ENCODE measurements at regions not wholly inside any gene's neighbourhood (a gene's known extent, or its start where the extent isn't known, plus 50 kb on each side); places are given as distances from the start of the nearest gene placed in this dataset.

- Histone ChIP-seq H4K8ac (ENCODE audit: extremely low read depth, insufficient read depth, low read length) (no peak overlapping the region), H3K4me3 (ENCODE audit: extremely low read depth in 1 of 4, insufficient read depth in 2 of 4, low read depth in 3 of 4, low read length in 4 of 4) (no peak overlapping the region), H4K5ac (ENCODE audit: insufficient read length, low read depth, low read length) (no peak overlapping the region), H4K91ac (replicated peaks; ENCODE audit: insufficient read length, low read length) (no peak overlapping the region), H2BK120ac (replicated peaks; ENCODE audit: low read depth, low read length) (no peak overlapping the region), H2AK5ac (ENCODE audit: low read depth, low read length) (no peak overlapping the region), H3K79me2 (ENCODE audit: control insufficient read depth in 1 of 2, insufficient read depth in 2 of 2, low read length in 2 of 2) (no peaks in the 10 kb centered on the region; a peak in 1 of 4 replicates), H3K9ac (replicated peaks in 1 of 4; ENCODE audit: extremely low read depth in 1 of 4, low read depth in 3 of 4, low read length in 3 of 4) (no peak overlapping the region), H3K14ac (ENCODE audit: insufficient read length) (no peak overlapping the region), H2AFZ (ENCODE audit: low read length) (no peak overlapping the region), H2BK12ac (ENCODE audit: low read depth, low read length) (no peak overlapping the region), H4K20me1 (replicated peaks in 1 of 2; ENCODE audit: control insufficient read depth in 1 of 2, insufficient read depth in 2 of 2, low read length in 2 of 2) (no peaks in the 10 kb centered on the region), H3K56ac (replicated peaks; ENCODE audit: insufficient read length, low read depth, low read length) (no peak overlapping the region), H3K23ac (ENCODE audit: insufficient read length) (no peak overlapping the region), H3K36me3 (ENCODE audit: control insufficient read depth in 2 of 4, insufficient read depth in 4 of 4, low read length in 3 of 4) (no peaks in the 10 kb centered on the region), H2BK15ac (ENCODE audit: low read length) (no peak overlapping the region), H3K4me2 (ENCODE audit: insufficient read depth in 1 of 2, low read depth in 2 of 2, low read length in 2 of 2) (no peak overlapping the region), H3K4me1 (replicated peaks in 1 of 4; ENCODE audit: control insufficient read depth in 3 of 4, insufficient read depth in 4 of 4, low read length in 3 of 4) (no peaks in the 10 kb centered on the region; a peak in 1 of 7 replicates), H3K4ac (replicated peaks; ENCODE audit: insufficient read length, low read depth, low read length) (no peak overlapping the region), H3K18ac (ENCODE audit: extremely low read depth, low read length) (no peak overlapping the region), H2BK5ac (ENCODE audit: low read depth, low read length) (no peak overlapping the region), H3K27ac (ENCODE audit: low read depth, low read length) (no peak overlapping the region), H2BK20ac (ENCODE audit: low read length) (no peak overlapping the region), H3K9me3 (ENCODE audit: insufficient read depth in 2 of 2, low read depth in 1 of 2, low read length in 1 of 2) (no peaks in the 10 kb centered on the region), H3K27me3 (replicated peaks in 1 of 4; ENCODE audit: control insufficient read depth in 3 of 4, extremely low read depth in 1 of 4, insufficient read depth in 3 of 4, low read length in 3 of 4) (no peaks in the 10 kb centered on the region; a peak in 2 of 7 replicates), H3K79me1 (ENCODE audit: low read depth, low read length) (no peaks in the 10 kb centered on the region), H3K23me2 (ENCODE audit: low read depth, low read length) (no peaks in the 10 kb centered on the region)
- WGBS, 2 experiments (ENCODE audit: extremely low coverage in 1 of 2, insufficient coverage in 1 of 2, insufficient read length in 1 of 2, insufficient replicate concordance in 2 of 2, low coverage in 1 of 2, low lambda C conversion rate in 2 of 2, missing lambda C conversion rate in 1 of 2) = 80% methylated on average over 4 of the region's 4 CpGs; no CpG with 5 or more reads in 1 of the 2 experiments
- DNase-seq (ENCODE audit: low read depth in 1 of 2, low spot score in 2 of 2) = no peak
- FAIRE-seq = no peak
- POLR2A ChIA-PET (ENCODE audit: partially characterized antibody) = no interaction called here
- CTCF ChIA-PET (ENCODE audit: partially characterized antibody) = interaction anchor here (0.6 to 3.8 kb wide), 15 partner anchors 9 to 724 kb away, joined by 3 to 15 read pairs (median 3); no protein-coding TSS in a partner anchor
- TF ChIP-seq HDAC2 (IDR thresholded peaks at IDR 0.05; ENCODE audit: borderline replicate concordance in 1 of 2, low read depth in 2 of 2, low read length in 2 of 2) (no peak), GTF2F1 (IDR thresholded peaks at IDR 0.05; ENCODE audit: borderline replicate concordance, low read depth, low read length) (no peak), RNF2 (IDR thresholded peaks at IDR 0.05; ENCODE audit: borderline replicate concordance, low read depth, low read length, missing control alignments, poor library complexity, severe bottlenecking) (no peak), SAP30 (IDR thresholded peaks at IDR 0.05; ENCODE audit: insufficient read depth, insufficient replicate concordance, low read length) (no peak), RAD21 (IDR thresholded peaks at IDR 0.05 in 1 of 2, conservative IDR thresholded peaks at IDR 0.05 in 1 of 2; ENCODE audit: low read depth in 2 of 2, low read length in 2 of 2) (no peak), CREB1 (IDR thresholded peaks at IDR 0.05) (no peak), BACH1 (IDR thresholded peaks at IDR 0.05; ENCODE audit: low read length) (no peak), CEBPB (IDR thresholded peaks at IDR 0.05; ENCODE audit: low read depth, low read length) (no peak), CBX8 (IDR thresholded peaks at IDR 0.05; ENCODE audit: borderline replicate concordance, low read depth, low read length) (no peak), SP1 (IDR thresholded peaks at IDR 0.05; ENCODE audit: low read depth, low read length) (no peak), SRF (IDR thresholded peaks at IDR 0.05; ENCODE audit: low read depth, low read length) (no peak), SIX5 (IDR thresholded peaks at IDR 0.05; ENCODE audit: low read depth, low read length) (no peak), BCL11A (IDR thresholded peaks at IDR 0.05; ENCODE audit: low read depth in 2 of 2, low read length in 2 of 2) (no peak), KDM4A (IDR thresholded peaks at IDR 0.05; ENCODE audit: low read depth, low read length, severe bottlenecking) (no peak), MAFK (IDR thresholded peaks at IDR 0.05; ENCODE audit: low read depth, low read length) (no peak)
These were observed 163.7 kb downstream of the SH3BP4 start for GRCh38 chr2:235115521-235115920.
